Esophagus mucosa (tissue), 1 donor: ENCODE measurements at regions not wholly inside any gene's neighbourhood (a gene's known extent, or its start where the extent isn't known, plus 50 kb on each side); places are given as distances from the start of the nearest gene placed in this dataset.
A peak's percentile ranks its signal among the peaks of the same experiment; 100 is the strongest.

ENCODE experiments used
- ATAC-seq: fragments of 200-7000 bp; cut with Tn5 transposase; one replicate; pipeline ENCODE4 v1.9.1; 2020
- donor health status: DM: yes; HTN: yes; CAD: no.

DNA sequence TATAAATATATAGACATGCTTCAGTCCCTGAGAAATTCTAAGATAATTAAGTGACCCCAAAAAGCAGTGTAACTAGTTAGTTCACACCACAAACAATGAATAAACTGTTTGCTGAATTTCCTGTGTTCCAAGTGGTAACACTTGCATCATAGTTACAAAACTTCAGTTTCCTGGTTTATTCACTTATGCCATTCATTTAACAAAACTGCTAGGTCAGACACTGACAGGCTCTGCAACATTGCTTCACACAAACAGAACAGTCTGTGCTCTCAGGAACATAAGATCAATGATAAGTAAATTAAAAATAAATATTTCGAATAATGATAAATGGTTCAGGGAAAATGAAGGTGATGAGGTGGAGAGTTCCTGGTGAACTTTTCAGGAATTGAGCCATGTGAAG, 133.3 kb upstream of the NAMPT start:
- ATAC-seq, result peak; percentile 81

GRCh38 chr7:106417273-106417902, 132.6 kb upstream of the NAMPT start:
- ATAC-seq, result peak; percentile 62

- no peak for ATAC-seq
Observed at GRCh38 chr7:106416430-106416829, 131.6 kb upstream of the NAMPT start.

- no peak for ATAC-seq
Observed at GRCh38 chr7:106415433-106415832, 130.7 kb upstream of the NAMPT start.

GRCh38 chr7:106413446-106413845, 128.7 kb upstream of the NAMPT start:
- ATAC-seq, result no peak

DNA sequence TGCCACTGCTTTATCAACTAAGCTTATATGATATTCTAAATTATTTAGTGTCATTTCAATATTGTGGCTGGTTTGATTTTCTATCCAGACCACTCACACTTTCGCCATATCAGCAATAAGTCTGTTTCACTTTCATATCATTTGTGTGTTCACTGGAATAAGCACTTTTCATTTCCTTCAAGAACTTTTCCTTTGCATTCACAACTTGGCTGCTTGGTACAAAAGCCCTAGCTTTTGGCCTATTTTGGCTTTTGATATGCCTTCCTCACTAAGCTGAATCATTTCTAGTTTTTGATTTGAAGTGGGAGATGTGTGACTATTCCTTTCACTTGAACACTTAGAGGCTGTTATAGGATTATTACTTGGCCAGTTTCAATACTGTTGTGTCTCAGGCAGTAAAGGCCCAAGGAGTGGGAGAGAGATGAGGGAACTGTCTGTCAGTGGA, 120.9 kb upstream of the NAMPT start:
- no peak for ATAC-seq

- peak; percentile 23 for ATAC-seq
Observed at GRCh38 chr7:106402898-106403297, 118.1 kb upstream of the NAMPT start.

- ATAC-seq, result no peak
Observed at GRCh38 chr7:106400923-106401322, 116.1 kb upstream of the NAMPT start.

GRCh38 chr7:106398786-106399185, 114.0 kb upstream of the NAMPT start:
- ATAC-seq, result no peak

GRCh38 chr7:106397994-106398393, 113.2 kb upstream of the NAMPT start:
- ATAC-seq, result peak; percentile 51

DNA sequence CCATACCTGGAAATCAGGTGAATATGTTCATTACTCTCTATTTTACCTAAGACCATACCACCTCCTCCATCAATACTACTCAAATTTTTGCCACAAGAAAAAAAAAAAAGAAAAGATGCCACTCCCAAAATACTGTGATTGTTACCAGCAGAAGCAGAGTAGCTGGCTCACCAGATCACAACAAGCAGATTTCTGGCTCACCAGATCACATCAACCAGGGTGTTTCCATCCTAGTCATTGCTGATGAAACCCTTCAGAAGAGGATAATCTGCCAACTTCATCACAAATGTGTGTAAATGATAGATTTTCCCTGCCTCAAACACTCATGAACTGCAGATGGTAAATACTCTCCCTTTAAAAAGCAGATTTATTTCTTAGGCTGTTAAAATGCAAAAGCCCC, 109.7 kb upstream of the NAMPT start:
- no peak for ATAC-seq

DNA sequence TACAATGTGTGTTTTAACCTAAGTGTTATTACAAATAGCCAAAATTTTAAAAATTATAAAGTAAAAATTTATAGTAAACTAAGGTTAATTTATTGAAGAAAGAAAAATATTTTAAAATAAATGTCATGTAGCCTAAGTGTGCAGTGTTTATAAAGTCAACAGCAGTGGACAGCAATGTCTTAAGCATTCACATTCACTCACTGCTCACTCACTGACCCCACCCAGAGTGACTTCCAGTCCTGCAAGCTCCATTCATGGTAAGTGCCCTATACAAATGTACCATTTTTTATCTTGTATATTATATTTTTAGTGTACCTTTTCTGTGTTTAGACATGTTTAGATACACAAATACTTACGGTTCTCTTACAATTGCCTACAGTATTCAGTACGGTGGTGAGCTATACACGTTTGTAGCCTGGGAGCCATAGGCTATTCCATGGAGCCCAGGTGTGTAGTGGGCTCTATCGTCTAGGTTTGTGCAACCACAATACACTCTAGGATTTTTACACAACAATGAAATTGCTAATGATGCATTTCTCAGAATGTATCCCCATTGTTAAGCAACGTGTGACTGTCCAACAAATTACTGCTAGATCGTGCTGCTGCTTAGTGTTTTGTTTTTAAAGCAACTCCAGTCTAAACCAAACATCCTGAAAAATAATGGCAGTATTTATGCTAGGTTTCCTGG, 108.9 kb upstream of the NAMPT start:
- peak; percentile 59 for ATAC-seq

GRCh38 chr7:106392590-106392989, 107.8 kb upstream of the NAMPT start:
- ATAC-seq, result peak; percentile 70

- no peak for ATAC-seq
Observed at GRCh38 chr7:106392144-106392543, 107.4 kb upstream of the NAMPT start.

GRCh38 chr7:106386958-106387357, 102.2 kb upstream of the NAMPT start:
- no peak for ATAC-seq

DNA sequence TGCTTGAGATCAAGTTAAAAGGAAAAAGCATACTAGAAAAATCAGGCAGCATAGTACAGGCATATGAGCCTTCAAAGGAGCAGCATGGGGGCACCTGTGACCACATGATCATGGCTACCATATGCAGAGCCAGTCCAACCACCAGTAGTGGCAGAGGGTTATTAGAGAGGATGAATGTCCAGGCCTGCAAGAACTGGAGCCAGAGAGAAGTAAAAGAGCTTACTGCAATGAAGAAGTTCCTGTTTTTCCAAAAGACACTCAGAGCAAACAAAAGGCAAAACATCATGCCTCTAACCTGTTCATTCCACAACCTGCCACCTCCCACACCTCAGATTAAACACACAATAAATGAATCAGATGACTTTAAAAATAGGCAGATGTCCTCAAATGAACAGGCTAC, 99.6 kb upstream of the NAMPT start:
- peak; percentile 87 for ATAC-seq

- ATAC-seq, result no peak
Observed at GRCh38 chr7:106382929-106383328, 98.1 kb upstream of the NAMPT start.

DNA sequence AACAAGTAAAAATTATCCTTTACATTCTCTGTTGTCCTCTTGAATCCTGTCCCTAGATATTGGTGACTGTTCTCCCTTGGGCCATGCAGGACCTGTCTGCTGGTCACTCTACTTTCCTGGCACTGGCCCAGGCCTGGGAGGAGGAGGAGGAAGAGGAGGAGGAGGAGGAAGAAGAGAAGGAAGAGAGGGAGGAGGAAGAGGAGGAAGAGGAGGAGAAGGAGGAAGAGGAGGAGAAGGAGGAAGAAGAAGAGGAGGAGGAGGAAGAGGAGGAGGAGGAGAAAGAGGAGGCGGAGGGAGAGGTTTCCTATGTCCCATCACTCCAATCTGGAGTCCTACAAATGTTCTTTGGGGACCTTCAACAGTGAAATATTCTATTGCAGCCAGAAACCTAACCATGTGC, 97.3 kb upstream of the NAMPT start:
- no peak for ATAC-seq

DNA sequence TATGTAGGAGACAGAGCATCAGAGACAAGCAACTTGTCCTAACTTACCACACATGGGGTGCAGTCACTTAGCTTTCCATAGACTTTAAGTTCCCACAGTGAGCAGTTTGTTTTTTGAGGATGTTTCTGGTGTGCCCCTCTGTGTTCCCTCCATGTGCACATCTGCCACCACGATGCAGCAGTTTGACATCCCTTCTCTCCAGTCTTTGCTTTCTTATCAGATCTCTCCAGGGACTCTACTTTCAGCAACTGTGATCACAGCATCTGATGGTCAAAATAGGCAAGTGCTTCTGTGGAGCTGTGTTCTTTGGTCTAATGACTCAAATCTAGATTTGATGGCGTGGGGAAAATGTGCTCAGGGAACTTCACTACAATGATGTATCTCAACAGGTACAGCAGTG, 96.5 kb upstream of the NAMPT start:
- ATAC-seq, result no peak

- ATAC-seq, result no peak
Observed at GRCh38 chr7:106377847-106378361, 93.1 kb upstream of the NAMPT start.

DNA sequence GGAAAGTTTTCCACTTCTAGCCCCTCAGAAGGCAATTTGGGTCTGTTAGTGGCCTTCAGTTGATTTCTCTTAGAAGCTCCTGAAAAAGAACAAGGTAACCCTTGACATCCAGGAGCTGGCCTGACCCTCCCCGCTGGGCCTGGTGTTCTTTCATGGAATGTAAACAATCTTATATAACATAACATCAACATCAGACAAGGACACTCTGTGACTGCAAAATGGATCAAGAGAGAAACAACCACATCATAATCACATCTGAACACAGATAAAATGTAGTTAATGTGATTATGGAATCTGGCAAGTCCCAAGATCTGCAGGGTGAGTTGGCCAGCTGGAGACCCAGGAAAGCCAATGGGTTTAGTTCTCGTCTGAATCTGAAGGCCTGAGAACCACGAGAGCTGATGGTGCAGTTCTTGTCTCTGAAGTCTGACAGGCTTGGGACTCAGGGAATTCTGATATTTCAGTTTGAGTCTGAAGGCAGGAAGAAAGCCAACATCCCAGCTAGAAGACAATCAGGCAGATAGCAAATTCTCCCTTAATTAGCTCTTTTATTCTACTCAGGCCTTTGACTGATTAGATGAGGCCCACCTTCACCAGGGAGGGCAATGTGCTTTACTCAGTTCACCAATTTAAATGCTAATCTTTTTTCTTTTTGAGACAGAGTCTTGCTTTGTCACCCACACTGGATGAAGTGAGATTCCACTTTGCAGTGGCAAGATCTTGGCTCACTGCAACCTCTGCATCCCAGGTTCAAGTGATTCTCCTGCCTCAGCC, 91.4 kb upstream of the NAMPT start:
- ATAC-seq, result no peak

GRCh38 chr7:106375499-106375898, 90.7 kb upstream of the NAMPT start:
- no peak for ATAC-seq

DNA sequence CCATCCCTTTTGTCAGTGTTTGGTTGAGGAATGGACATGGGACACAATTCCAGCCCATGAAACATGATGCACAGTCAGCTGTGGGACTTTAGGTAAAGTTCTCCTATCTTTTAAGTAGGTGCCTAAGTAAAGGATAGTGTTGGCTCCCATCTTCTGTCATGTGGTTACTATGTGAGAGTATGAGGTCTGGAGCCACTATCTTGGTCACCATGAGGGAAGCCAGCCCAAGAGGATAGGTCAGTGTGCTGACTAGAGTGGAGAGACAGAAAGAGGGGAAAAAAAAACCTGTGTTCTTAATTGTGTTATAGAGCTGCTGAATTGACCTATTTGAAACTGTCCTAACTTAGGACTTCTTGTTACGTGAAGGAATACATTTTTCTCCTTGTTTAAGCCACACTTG, 89.7 kb upstream of the NAMPT start:
- ATAC-seq, result no peak
